Neural crest cell (in vitro differentiated cells): ENCODE measurements at regions not wholly inside any gene's neighbourhood (a gene's known extent, or its start where the extent isn't known, plus 50 kb on each side); places are given as distances from the start of the nearest gene placed in this dataset.
"Not testable (repeated sequence)": the region's sequence is repeated elsewhere in the genome, so short reads cannot be mapped to it uniquely, and the experiment has no call there.

Experiments
- DNase-seq: peaks from one replicate; pipeline ENCODE4 v3.0.0; 2021; ENCODE audit warnings: low read depth, mixed read lengths, low spot score
- H3K27ac Mint-ChIP-seq: one replicate; pipeline ENCODE4 v1.8.0; 2021; ENCODE audit warnings: mild to moderate bottlenecking, mixed read lengths; ENCODE audit not compliant: unreplicated experiment
- H3K27me3 Mint-ChIP-seq: 2 replicates; pipeline ENCODE4 v1.8.0; 2021; ENCODE audit warnings: low read depth, mild to moderate bottlenecking, mixed read lengths
- H3K36me3 Mint-ChIP-seq: 2 replicates; pipeline ENCODE4 v1.8.0; 2021; ENCODE audit warnings: low read depth, mild to moderate bottlenecking, mixed read lengths
- H3K4me1 Mint-ChIP-seq: 2 replicates; pipeline ENCODE4 v1.8.0; 2021; ENCODE audit warnings: mixed read lengths
- H3K4me3 Mint-ChIP-seq: one replicate; pipeline ENCODE4 v1.8.0; 2021; ENCODE audit warnings: mild to moderate bottlenecking, mixed read lengths
- H3K9me3 Mint-ChIP-seq: 2 replicates; pipeline ENCODE4 v1.8.0; 2021; ENCODE audit warnings: mixed read lengths
- TF ChIP-seq, protein P1 (sequence below): fragments of 200-600 bp; sonication (generic); conservative IDR thresholded peaks from 2 replicates; pipeline ENCODE4 v1.5.0; 2021; ENCODE audit warnings: antibody characterized with exemption, mild to moderate bottlenecking

DNA sequence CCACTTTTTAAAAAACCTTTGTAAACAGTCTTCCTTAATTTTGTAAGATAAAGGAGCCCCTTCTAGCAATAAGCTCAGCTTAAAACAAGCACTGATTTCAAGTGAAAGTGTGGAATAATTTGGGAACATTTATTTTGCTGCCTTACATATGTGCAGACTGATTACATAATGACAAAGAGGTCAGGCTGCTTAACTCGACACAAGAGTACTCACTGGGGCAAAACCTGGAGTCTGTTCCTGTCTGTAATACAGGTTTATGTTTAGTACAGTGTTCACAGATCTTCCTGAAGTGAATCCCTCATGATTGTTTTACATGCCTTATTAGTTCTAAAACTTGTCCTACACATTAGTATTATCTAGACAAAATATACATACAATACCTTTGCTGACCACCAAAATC is 609.8 kb downstream of the LMO7 start:
- no peaks in the 10 kb centered on the region for H3K4me1 Mint-ChIP-seq
- no peak for DNase-seq
- no peaks in the 10 kb centered on the region for H3K36me3 Mint-ChIP-seq
- TF ChIP-seq, protein P1, sequence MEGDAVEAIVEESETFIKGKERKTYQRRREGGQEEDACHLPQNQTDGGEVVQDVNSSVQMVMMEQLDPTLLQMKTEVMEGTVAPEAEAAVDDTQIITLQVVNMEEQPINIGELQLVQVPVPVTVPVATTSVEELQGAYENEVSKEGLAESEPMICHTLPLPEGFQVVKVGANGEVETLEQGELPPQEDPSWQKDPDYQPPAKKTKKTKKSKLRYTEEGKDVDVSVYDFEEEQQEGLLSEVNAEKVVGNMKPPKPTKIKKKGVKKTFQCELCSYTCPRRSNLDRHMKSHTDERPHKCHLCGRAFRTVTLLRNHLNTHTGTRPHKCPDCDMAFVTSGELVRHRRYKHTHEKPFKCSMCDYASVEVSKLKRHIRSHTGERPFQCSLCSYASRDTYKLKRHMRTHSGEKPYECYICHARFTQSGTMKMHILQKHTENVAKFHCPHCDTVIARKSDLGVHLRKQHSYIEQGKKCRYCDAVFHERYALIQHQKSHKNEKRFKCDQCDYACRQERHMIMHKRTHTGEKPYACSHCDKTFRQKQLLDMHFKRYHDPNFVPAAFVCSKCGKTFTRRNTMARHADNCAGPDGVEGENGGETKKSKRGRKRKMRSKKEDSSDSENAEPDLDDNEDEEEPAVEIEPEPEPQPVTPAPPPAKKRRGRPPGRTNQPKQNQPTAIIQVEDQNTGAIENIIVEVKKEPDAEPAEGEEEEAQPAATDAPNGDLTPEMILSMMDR = no peak
- no peaks in the 10 kb centered on the region for H3K9me3 Mint-ChIP-seq
- peaks cover 2% of the 10 kb centered on the region for H3K27me3 Mint-ChIP-seq
- no peak overlapping the region for H3K4me3 Mint-ChIP-seq
- no peak overlapping the region for H3K27ac Mint-ChIP-seq

DNA sequence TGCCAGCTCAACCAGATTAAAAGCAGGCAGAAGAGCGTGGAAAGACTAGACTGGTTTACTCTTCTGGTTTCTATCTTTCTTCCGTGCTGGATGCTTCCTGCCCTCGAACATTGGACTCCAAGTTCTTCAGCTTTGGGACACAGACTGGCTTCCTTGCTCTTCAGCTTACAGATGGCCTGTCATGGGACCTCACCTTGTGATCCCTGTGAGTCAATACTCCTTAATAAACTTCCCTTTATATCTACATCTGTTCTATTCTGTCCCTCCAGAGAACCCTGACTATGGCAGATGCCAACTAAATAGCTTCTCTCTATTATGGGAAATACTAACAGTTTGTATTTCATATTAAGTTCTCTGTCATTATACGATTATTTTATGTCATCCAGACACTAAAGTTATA is 609.1 kb downstream of the LMO7 start:
- TF ChIP-seq, protein P1 = no peak
- Mint-ChIP-seq H3K27me3 (peaks cover 2% of the 10 kb centered on the region), H3K36me3 (no peaks in the 10 kb centered on the region), H3K9me3 (no peaks in the 10 kb centered on the region), H3K4me1 (no peaks in the 10 kb centered on the region), H3K27ac (no peak overlapping the region), H3K4me3 (no peak overlapping the region)
- DNase-seq = no peak

DNA sequence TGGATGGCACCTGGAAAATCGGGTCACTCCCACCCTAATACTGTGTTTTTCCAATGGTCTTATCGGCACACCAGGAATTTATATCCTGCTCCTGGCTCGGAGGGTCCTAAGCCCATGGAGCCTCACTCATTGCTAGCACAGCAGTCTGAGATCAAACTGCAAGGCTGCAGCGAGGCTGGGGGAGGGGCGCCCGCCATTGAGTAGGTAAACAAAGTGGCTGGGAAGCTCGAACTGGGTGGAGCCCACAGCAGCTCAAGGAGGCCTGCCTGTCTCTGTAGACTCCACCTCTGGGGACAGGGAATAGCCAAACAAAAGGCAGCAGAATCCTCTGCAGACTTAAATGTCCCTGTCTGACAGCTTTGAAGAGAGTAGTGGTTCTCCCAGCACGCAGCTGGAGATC is 607.0 kb downstream of the LMO7 start:
- H3K4me1 Mint-ChIP-seq, DNase-seq, H3K27me3 Mint-ChIP-seq, H3K27ac Mint-ChIP-seq, H3K4me3 Mint-ChIP-seq, H3K36me3 Mint-ChIP-seq, H3K9me3 Mint-ChIP-seq: not testable (repeated sequence)

DNA sequence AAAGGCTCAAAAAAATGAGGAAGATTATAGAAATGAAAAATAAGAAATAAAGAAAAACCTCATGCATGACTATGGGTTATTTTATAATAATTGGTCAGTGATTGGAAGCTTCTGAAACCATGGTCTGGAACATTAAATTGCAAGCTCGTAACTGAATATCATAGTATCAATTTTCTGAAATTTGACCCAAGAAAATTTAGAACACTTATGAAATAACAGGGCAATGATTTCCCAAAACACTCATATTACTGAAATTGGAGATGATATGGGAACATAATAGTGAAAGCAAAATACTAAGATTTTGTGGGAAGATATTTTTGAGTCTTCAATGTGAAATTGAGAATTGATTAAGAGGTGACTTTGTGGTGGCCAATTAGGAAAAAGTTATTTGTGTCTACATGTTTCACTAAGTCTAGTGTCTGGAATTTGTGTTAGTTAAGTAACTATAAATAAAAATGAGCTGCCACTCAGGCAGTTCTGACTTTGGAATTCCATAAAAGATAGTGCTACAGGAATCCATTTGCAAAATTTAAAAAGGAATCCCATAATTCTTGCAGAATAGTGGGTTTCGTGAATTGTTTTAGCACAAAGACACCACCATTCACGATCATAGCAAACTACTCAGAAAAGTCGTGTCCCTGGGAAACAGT is 603.0 kb downstream of the LMO7 start:
- Mint-ChIP-seq H3K4me1 (no peaks in the 10 kb centered on the region), H3K36me3 (no peaks in the 10 kb centered on the region), H3K27ac (no peak overlapping the region), H3K27me3 (no peaks in the 10 kb centered on the region), H3K4me3 (no peak overlapping the region), H3K9me3 (no peaks in the 10 kb centered on the region)
- TF ChIP-seq, protein P1 = no peak
- DNase-seq = no peak

DNA sequence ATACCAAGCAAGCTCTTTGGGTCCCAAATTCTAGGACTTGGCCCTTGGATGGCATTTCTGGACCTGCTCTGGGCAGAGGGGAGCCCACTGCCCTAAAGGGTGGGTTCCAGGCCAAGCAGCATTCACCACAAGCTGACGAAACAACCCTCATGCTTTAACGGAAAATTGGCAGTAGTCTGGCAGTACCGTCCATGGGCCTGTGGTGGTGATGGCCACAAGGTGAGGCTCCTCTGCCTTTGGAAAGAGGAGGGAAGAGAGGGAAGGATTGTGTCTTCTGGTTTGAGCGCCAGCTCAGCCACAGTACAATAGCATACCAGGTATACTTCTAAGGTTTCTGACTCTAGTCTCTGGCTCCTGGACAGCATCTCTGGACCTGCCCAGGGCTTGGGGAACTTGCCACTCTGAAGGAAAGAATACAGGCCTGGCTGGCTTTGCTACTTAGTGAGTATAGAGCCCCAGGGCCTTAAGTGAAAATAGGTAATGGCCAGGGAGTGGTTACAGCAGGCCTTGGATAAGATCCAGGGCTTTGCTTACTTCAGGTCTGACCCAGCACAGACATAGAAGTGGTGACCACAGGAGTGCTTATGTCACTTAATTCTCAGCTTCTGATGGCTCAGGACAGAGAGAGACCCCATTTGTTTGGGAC is 595.5 kb downstream of the LMO7 start:
- Mint-ChIP-seq H3K27me3 (peaks cover 5% of the 10 kb centered on the region), H3K4me1 (peaks cover 5% of the 10 kb centered on the region), H3K27ac (peak overlapping the region; percentile 60), H3K9me3 (no peaks in the 10 kb centered on the region), H3K36me3 (no peaks in the 10 kb centered on the region), H3K4me3 (no peak overlapping the region)
- TF ChIP-seq, protein P1 = no peak
- no peak for DNase-seq

DNA sequence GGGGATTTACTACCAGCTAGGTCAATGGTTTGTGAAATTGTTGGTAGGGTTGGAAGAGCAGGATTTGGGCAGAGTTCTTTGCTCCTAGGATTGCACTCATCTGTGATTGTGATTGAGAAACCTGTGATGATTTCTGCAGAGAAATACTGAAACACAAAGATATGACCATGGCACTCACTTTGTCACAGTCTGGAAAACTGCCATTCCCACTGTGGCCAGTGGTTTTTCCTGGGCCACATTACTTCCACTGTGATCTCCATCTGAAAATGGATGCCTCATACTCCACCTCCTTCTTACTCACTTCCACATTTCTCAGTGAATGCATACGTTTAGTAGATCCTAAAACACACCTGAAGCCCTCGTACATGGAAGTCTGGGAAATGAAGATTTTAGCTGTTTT is 593.2 kb downstream of the LMO7 start:
- H3K36me3 Mint-ChIP-seq = no peaks in the 10 kb centered on the region
- H3K9me3 Mint-ChIP-seq = no peaks in the 10 kb centered on the region
- no peak overlapping the region for H3K4me3 Mint-ChIP-seq
- H3K27ac Mint-ChIP-seq = no peak overlapping the region
- H3K27me3 Mint-ChIP-seq = peaks cover 5% of the 10 kb centered on the region
- H3K4me1 Mint-ChIP-seq = peaks cover 11% of the 10 kb centered on the region
- no peak for DNase-seq
- TF ChIP-seq, protein P1 = no peak
